CD4-positive, alpha-beta T cell treated with Interleukin-17A for 4 hours (primary cell): ENCODE measurements at regions not wholly inside any gene's neighbourhood (a gene's known extent, or its start where the extent isn't known, plus 50 kb on each side); places are given as distances from the start of the nearest gene placed in this dataset.

Experiments
- DNase-seq: peaks from one replicate; pipeline ENCODE4 v3.0.0-alpha.2; 2020; ENCODE audit warnings: mixed read lengths

- no peak for DNase-seq
These were observed 216.9 kb upstream of the THBS1 start for GRCh38 chr15:39363761-39364586.

- no peak for DNase-seq
These were observed 216.2 kb upstream of the THBS1 start for GRCh38 chr15:39364721-39365120.

GRCh38 chr15:39365161-39365560 is 215.7 kb upstream of the THBS1 start:
- DNase-seq = no peak

GRCh38 chr15:39365873-39366272 is 215.0 kb upstream of the THBS1 start:
- DNase-seq = no peak

- no peak for DNase-seq
These were observed 213.3 kb upstream of the THBS1 start for GRCh38 chr15:39367596-39367995.

GRCh38 chr15:39369768-39370167 is 211.1 kb upstream of the THBS1 start:
- no peak for DNase-seq

GRCh38 chr15:39376371-39376909 is 204.4 kb upstream of the THBS1 start:
- no peak for DNase-seq

GRCh38 chr15:39381517-39381916 is 199.4 kb upstream of the THBS1 start:
- DNase-seq = no peak

- no peak for DNase-seq
These were observed 192.8 kb upstream of the THBS1 start for GRCh38 chr15:39388118-39388517.

GRCh38 chr15:39391230-39391629 is 189.6 kb upstream of the THBS1 start:
- DNase-seq = no peak

GRCh38 chr15:39392469-39393047 is 188.3 kb upstream of the THBS1 start:
- no peak for DNase-seq

- no peak for DNase-seq
These were observed 187.1 kb upstream of the THBS1 start for GRCh38 chr15:39393575-39394335.

GRCh38 chr15:39394496-39394895 is 186.4 kb upstream of the THBS1 start:
- no peak for DNase-seq

- no peak for DNase-seq
These were observed 183.8 kb upstream of the THBS1 start for GRCh38 chr15:39396979-39397615.

- DNase-seq = no peak
These were observed 183.0 kb upstream of the THBS1 start for GRCh38 chr15:39397883-39398282.

- no peak for DNase-seq
These were observed 181.3 kb upstream of the THBS1 start for GRCh38 chr15:39399600-39399999.

- no peak for DNase-seq
These were observed 180.9 kb upstream of the THBS1 start for GRCh38 chr15:39400002-39400401.

- no peak for DNase-seq
These were observed 179.9 kb upstream of the THBS1 start for GRCh38 chr15:39400821-39401550.

- no peak for DNase-seq
These were observed 177.2 kb upstream of the THBS1 start for GRCh38 chr15:39403640-39404117.

- DNase-seq = no peak
These were observed 176.1 kb upstream of the THBS1 start for GRCh38 chr15:39404767-39405181.

GRCh38 chr15:39406485-39406884 is 174.4 kb upstream of the THBS1 start:
- DNase-seq = no peak

- no peak for DNase-seq
These were observed 173.8 kb upstream of the THBS1 start for GRCh38 chr15:39407116-39407515.
